Activated T-cell treated with anti-CD3 and anti-CD28 coated beads, Interleukin-2, amount 50 U/mL, for 48 hours (primary cell): ENCODE measurements at regions not wholly inside any gene's neighbourhood (a gene's known extent, or its start where the extent isn't known, plus 50 kb on each side); places are given as distances from the start of the nearest gene placed in this dataset.
"Not testable (repeated sequence)": the region's sequence is repeated elsewhere in the genome, so short reads cannot be mapped to it uniquely, and the experiment has no call there.

Experiments used
- DNase-seq, 2 experiments: peaks; one replicate each; pipeline ENCODE4 v3.0.0-alpha.2; 2020

- no peak for DNase-seq
Measured at GRCh38 chr5:167052791-167053190, 1238.7 kb upstream of the WWC1 start.

GRCh38 chr5:167057665-167058064 lies 1233.8 kb upstream of the WWC1 start:
- DNase-seq = no peak

GRCh38 chr5:167061695-167062094 lies 1229.8 kb upstream of the WWC1 start:
- no peak for DNase-seq

GRCh38 chr5:167063116-167063515 lies 1228.3 kb upstream of the WWC1 start:
- no peak for DNase-seq

- no peak for DNase-seq
Measured at GRCh38 chr5:167063788-167064187, 1227.7 kb upstream of the WWC1 start.

DNA sequence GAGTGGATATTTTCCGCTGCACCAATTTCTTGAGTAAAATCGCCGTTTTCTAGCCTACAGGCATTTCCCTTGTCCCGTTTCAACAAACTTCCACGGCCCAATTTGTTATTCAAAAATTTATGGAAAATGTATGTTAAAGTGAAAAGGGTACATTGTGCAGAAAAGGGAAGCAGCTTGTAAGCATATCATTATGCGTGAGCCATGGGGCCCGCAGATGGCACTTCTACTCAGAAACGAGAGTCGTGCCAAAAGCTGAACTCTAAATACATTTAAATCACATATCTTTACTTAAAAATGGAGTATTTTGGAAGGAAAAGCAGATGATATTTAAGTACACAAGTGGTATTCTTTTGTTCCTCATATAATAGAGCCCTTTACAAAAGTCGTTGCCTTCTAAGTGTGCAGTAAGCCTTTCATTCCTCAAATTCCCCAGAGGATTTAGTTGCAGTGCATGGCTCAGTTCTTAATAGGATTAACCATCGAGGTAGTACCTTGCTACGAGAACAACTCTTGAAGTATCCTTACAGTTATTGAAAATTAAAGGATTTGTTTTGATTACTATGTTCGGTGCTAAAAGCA lies 1227.2 kb upstream of the WWC1 start:
- no peak for DNase-seq

- no peak for DNase-seq
Measured at GRCh38 chr5:167065794-167066193, 1225.7 kb upstream of the WWC1 start.

GRCh38 chr5:167071981-167072610 lies 1219.3 kb upstream of the WWC1 start:
- no peak for DNase-seq

- DNase-seq = no peak
Measured at GRCh38 chr5:167081561-167081960, 1209.9 kb upstream of the WWC1 start.

- no peak for DNase-seq
Measured at GRCh38 chr5:167096816-167097215, 1194.6 kb upstream of the WWC1 start.

DNA sequence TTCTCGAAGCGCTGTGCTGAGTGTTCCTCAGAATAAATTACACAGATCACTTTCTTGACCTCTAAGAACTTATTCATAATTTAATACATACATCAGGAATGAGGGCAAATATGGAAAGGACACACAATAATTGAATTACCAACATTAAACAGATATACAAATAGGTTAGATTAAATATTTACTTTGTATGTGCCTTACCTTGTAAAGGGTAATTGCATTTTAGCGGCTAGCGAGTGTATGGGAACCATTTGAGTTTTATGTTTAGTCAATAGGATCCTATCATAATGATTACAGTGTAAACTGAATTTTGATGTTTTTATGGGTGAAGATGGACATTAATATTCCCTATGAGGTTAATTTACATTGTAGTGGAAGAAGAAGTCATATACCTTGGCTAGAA lies 1187.1 kb upstream of the WWC1 start:
- DNase-seq = no peak

DNA sequence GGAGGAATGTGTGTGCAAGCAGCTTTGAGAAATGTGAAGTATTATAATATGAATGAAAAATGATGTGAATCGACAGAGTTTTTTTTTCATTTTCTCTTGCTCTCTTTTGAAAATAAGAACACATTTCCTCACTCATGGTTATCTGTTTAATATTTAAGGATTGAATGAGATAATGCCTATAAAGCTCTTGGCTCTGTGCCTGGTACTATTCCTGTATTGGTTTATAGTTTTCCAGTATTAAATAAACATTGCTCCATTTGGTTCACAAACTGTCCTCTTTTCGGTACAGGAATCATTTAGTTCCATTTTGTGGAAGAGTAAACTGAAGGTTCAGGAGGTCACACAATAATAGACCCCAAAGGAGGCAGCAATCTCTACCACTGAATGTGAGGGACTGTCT lies 1185.5 kb upstream of the WWC1 start:
- DNase-seq = no peak

- DNase-seq = no peak
Measured at GRCh38 chr5:167107684-167108083, 1183.8 kb upstream of the WWC1 start.

- DNase-seq = not testable (repeated sequence)
Measured at GRCh38 chr5:167108266-167108665, 1183.2 kb upstream of the WWC1 start.

DNA sequence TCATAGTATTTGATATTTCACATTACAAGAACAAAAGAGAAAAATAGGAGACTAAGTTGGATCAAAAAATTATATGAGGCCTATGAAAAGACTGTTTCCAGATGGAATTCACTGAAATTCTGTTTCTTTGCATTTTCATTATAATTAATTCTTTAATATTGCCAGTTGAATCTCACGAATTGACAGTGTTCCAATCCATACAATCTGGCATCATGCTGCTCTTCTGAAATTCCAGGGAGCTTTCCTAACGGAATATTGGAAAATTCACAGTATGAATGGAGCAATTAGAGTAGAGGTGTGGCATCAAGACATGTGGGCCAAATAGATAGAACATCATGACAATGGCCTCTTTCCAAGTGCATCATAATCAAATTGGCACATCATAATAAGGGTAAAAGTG lies 1178.9 kb upstream of the WWC1 start:
- DNase-seq = no peak

DNA sequence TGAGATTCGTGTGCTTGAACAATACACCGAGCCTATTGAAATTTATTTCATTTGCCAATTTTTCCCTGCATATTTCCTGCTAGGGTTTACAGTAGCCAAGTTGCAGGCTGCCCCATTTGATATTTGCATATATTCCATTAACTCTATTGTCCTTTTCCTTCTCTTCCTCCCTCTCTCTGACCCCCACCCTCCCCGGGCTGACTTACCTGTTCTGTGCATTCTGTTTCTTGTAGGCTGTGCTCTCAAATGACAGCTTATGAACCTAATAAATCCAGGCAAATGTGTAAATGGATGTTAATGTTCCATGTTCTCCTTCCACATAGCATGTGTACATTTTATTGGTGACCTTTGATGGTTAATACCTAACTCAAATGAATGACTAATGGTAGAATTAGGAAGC lies 1169.2 kb upstream of the WWC1 start:
- no peak for DNase-seq

DNA sequence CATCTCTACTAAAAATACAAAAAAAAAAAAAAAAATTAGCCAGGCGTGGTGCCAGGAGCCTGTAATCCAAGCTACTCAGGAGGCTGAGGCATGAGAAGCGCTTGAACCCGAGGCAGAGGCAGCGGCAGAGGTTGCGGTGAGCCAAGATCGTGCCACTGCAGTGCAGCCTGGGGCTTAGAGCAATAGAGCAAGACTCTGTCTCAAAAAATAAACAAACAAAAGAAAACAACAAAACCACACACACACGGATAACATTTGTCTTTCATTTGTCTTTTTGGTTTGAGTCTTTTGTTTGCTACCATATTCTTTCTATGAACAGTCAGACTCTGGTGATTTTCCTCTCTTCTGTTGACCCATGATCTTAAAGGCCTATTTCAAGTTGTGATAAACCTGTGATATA lies 1168.3 kb upstream of the WWC1 start:
- no peak for DNase-seq

DNA sequence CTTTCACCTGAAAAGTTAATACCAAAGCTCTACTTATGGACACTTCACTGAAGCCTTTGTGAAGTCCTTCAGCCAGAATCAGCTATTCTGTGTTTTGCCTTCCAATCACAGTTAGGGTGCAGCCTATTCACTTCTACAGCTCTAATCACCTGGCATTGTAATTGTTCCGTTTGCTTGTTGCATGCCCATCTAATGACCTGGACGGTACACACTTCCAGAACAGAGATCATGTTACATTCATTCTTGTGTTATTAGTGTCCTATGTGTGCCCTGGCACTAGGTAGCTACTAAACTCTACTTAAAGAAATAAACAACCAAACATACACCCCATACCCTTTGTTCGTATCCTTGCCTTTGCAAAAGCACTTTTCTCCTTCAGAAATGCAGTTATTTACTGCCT lies 1162.9 kb upstream of the WWC1 start:
- no peak for DNase-seq

DNA sequence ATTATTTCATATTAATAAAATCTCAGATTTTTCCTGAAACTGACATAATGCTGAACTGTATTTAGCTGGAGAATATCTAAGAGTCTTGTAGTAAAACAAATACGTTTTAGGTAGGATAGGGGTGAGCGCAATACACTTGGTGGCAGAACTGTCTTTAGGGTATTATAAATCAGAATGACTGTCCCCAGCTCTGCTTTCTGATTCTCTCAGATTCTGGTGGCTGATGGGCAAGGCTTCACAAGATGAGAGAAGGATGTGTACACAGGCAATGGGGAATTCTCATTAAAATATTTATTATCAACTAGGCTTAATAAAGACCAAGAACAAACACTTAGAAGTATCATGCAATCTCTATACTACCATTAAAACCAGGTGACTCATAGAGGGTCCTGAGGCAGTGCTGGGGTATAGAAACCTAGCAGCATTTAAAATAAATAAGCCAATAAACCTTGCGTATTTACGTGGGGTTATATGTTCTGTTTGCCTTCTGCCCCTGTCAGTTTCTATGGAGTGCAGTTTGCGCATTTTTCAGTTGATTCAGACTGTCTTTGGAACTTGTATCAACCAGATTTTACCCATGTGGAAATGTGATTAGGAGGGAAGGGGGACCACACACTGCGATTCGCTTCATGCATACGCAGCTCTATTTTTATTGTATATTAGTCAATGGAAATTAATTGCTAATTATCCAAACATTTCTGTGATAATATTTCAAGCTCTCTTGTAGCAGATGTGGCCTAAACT lies 1150.7 kb upstream of the WWC1 start:
- no peak for DNase-seq

DNA sequence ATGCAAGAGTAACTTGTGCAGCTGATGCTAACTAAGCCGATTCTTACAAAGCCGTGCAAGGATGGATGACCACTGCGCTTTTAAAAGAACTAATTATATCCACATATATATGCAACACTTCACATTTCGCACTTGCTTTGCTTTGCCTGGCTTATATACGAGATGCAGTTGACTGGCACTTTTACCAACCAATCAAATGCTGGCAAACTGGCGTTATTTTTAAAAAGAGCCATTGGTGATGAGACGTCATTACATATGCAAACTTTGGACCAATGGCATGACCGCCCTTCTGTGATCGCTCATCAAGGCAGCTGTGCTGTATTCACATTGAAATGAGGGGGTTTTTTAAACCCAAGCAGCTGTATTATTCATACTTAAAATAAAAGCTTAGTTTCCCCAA lies 1147.7 kb upstream of the WWC1 start:
- no peak for DNase-seq

- no peak for DNase-seq
Measured at GRCh38 chr5:167145841-167146240, 1145.6 kb upstream of the WWC1 start.

DNA sequence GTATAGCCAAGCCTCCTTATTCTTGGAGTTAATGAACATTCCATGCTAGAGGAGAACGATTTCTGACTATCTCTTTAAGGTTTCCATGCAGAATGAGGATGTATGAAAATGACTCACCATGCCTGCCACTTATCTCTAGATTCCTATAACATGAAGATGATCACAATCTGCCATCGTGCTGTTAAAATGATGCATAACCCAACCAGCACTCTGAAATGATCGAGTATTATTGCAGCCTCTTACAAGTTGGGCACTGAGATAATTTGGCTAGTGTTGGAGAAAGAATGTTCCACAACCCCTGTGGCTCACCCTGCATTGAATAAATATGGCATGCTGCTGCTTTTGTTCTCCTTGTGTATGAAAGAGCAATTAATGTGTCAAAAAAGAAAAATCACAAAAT lies 1143.6 kb upstream of the WWC1 start:
- no peak for DNase-seq

- no peak for DNase-seq
Measured at GRCh38 chr5:167150661-167151060, 1140.8 kb upstream of the WWC1 start.

- DNase-seq = no peak
Measured at GRCh38 chr5:167152561-167152960, 1138.9 kb upstream of the WWC1 start.
